Astrocyte of the hippocampus (primary cell): ENCODE measurements at regions not wholly inside any gene's neighbourhood (a gene's known extent, or its start where the extent isn't known, plus 50 kb on each side); places are given as distances from the start of the nearest gene placed in this dataset.
"Not testable (repeated sequence)": the region's sequence is repeated elsewhere in the genome, so short reads cannot be mapped to it uniquely, and the experiment has no call there.

ENCODE experiments used
- DNase-seq: peaks from one replicate; pipeline ENCODE4 v3.0.0; 2011; ENCODE audit warnings: low read depth, low spot score

DNA sequence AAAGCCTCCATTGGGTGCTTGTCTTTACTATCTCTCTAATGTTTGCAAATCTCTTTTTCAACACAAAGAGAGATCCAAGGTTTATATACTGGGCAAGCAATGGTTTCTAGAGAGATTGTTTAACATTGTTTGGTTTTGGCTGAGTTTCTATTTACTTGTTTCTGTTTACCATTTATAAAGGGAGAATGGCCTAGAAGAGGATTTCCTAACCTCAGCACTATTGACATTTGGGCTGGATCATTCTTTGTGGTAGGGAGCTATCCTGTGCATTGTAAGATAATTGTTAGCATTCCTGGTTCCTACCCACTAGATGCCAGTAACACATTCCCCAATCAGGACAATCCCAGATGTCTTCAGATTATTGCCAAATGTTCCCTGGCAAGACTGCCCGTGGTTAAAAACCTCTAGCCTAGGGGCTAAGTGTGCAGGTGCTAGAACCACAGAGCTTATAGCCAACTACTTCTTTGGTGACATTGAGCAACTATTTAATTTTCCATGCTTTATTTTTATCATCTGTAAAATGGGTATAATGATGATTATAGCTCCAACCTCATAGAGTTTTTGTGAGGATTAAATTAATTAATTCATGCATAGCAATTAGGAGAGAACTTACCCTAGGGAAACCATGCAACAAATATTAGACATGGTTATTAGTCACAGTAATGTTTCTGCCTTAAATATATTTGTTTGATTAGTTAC is 413.9 kb upstream of the MAF start:
- peak; percentile 42 for DNase-seq

GRCh38 chr16:80012586-80012985 is 412.0 kb upstream of the MAF start:
- DNase-seq, result no peak

- peak; percentile 19 for DNase-seq
Observed at GRCh38 chr16:80009971-80010659, 409.6 kb upstream of the MAF start.

DNA sequence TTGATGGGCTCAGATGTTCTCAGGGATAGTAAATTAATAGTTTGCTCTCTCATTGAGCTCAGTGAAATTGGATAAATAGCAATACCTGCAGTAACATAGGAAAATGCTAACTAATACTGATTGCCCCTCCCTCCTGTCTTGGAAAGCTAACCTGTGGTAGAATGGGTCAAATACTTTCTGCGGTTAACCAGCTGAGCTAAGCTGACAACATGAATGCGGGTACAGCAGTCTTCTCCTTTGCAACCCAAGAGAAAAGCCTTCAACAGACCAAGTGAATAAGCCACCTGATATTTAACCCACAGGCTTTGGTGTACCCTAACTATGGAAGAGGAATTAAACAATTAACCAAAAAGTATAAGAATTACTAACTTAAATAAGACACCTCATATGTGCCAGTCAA is 408.3 kb upstream of the MAF start:
- DNase-seq, result no peak

DNA sequence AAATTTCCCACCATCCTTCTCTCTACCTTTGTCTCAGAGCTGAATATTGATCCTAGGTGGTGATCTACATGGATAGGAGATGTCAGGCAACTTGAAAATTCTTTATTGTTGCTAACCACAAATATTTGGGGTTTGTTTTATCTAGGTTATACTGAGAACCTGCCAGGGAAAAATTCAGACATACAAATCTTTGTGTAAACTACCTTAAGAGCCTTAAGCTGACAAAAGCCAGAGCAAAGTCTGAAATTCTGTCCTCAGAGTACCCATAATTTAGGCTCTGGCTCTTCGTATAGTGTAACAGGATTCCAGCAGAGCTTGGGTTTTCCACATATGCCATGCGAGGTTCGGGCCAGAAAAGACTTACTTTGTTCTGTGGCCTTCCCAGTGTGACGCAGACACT is 406.7 kb upstream of the MAF start:
- peak; percentile 47 for DNase-seq

- DNase-seq, result peak; percentile 50
Observed at GRCh38 chr16:80006241-80007215, 406.0 kb upstream of the MAF start.

DNA sequence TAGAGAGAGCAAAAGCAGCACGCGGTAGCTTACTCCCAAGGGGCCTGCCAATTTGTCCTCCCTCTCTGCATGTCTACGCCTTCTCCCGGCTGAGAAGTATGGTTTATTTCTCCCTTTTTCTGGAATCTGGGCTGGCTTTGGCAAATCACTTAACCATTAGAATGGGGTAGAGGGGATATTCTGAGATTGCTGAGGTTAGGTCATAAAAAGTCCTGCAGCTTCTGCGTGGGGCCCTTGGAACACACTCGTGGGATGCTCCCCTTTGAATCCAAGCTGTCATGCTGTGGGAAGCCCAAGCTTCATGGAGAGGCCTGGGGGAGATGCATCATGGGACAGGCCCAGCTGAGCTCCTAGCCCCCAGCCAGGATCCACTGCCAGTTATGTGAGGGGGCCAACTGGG is 403.6 kb upstream of the MAF start:
- DNase-seq, result no peak

- DNase-seq, result no peak
Observed at GRCh38 chr16:80002261-80002660, 401.7 kb upstream of the MAF start.

DNA sequence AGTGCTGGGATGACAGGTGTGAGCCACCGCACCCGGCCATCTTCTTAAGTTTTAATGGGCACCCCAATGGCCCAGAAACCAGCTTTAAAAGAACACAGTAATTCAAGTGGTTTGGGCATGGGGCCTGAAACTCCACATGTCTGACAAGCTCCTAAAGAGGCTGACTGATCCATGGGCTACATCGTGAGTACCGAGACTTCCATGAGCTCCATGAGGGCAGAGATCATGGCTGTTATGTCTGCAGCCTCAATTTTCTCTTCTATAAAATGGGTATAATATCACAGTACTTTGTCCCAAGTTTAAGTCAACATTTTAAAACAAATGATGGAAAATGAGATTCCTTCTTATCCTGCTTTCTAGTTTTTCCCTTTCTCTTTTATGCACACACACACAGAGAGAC is 397.6 kb upstream of the MAF start:
- DNase-seq, result no peak

GRCh38 chr16:79997257-79997656 is 396.7 kb upstream of the MAF start:
- peak; percentile 15 for DNase-seq

GRCh38 chr16:79996321-79996720 is 395.8 kb upstream of the MAF start:
- no peak for DNase-seq

DNA sequence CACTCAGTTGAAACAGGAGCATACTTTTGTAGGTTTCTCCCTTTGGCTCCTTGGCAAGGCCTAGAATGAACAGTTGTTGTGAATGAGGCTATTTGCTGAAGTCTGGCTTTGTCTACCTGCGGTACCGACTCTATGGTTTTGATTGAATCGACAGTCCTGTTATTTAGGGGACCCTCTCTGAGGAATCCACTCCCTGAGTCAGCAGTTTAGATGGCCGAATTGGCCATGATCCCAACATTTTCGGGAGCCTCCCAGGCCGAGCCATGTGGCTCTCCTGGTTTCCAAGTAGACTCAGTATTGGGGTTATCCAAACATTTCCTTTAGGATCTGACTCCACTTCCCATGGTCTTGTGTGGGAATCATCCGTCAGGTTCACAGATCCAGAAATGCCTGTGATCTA is 394.8 kb upstream of the MAF start:
- DNase-seq, result no peak

DNA sequence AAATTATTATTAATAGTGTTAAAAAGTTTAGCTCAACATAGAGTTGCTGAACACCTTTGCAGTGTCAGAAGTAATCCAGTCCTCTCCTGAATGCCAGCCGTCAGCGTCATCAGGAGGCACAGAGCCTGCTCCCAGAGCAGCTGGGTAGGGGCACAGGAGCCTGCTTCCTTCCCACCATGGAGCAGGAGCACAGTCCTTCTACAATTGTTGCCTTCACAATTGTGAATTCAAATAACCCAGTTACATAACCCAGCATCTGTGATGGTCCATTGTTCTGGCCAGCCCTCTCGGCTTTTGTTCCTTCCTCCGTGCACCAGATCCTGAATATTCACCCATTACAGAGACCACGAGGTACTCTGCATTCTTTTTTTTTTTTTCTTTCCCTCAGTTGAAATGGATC is 393.9 kb upstream of the MAF start:
- no peak for DNase-seq

- DNase-seq, result no peak
Observed at GRCh38 chr16:79993629-79994209, 393.2 kb upstream of the MAF start.

DNA sequence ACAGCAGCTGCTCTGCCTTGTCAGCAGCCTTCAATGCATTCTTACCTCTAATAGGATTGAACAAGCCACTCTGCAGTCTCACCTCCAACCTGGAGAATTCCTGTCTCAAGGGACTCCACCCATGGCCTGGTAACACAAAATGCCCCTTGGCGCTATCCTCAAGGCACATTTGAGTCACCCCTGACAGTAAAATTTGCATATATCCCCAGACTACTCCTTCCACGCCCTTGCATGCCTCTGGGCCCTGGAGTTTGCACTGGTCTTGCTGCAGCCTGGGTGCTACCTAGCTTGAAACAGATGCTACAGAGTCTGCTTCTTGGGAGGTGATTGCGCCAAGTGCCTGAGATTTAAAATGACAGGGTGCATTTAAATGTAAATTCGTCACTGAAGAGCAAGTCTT is 391.4 kb upstream of the MAF start:
- no peak for DNase-seq

- DNase-seq, result peak; percentile 9
Observed at GRCh38 chr16:79988721-79989220, 388.2 kb upstream of the MAF start.

DNA sequence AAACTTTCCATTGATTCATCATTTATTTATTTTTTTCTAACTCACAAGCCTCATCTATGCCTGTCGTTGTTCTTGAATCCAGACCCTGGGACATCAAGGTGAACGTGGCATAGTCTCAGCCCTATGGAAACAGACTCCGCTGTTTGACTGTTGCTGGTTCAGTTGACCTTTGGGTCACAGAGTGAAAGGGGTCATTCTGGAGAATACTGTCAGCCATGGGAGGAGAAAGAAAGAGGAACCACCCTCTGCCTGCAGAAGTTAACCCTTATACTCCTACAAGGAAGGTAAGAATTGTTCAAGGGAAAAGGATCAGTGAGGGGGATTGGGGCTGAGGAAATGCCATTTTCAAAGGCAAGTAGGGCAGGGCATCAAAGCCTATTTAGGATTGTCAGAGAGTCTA is 387.6 kb upstream of the MAF start:
- DNase-seq, result no peak

GRCh38 chr16:79986352-79986751 is 385.8 kb upstream of the MAF start:
- no peak for DNase-seq

DNA sequence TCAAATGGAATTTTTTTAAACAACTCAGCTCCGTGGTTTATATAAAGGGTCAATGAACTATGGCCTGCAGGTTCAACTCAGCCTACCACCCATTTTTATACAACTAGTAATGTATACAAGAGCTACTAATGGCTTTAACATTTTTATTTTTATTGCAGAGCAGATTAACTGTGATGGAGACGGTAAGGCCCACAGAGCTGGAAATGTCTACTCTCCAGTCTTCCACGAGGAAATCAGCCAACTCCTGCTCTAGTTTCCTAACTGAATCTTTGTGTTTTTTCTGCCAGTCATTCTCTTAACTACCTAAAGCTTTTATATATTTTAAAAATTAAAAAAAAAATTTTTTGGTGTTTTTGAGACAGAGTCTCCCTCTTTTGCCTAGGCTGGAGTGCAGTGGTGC is 385.1 kb upstream of the MAF start:
- DNase-seq, result no peak

GRCh38 chr16:79984149-79984548 is 383.6 kb upstream of the MAF start:
- DNase-seq, result not testable (repeated sequence)

- DNase-seq, result no peak
Observed at GRCh38 chr16:79982862-79983261, 382.3 kb upstream of the MAF start.

- DNase-seq, result no peak
Observed at GRCh38 chr16:79982361-79982760, 381.8 kb upstream of the MAF start.
